ENCODE measurements at regions not wholly inside any gene's neighbourhood (a gene's known extent, or its start where the extent isn't known, plus 50 kb on each side); places are given as distances from the start of the nearest gene placed in this dataset.

DNA sequence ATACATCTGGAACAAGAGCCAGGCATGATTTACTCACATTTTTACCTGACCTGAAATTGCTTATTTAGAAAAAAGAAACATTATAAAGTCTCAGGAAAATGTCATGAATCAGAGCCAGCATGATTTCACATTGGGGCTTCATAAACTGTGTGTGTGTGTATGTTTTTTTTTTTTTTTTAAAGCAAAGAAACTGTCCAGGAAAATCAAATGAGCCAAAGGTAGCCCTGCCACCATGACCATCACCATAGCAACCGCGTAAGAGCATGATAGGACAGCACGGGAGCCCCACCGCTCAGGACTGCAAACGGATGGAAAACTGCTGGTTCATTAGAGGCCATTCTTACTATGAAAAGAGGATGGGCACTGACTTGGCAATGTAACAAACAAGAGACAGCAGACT lies 139.2 kb downstream of the NTMT2 start:
- no peaks in the 10 kb centered on the region for H3K9me3 ChIP-seq
- no peak overlapping the region for H3K4me3 ChIP-seq
- H3K36me3 ChIP-seq = no peaks in the 10 kb centered on the region
- no peak overlapping the region for H3K27ac ChIP-seq
- H3K4me1 ChIP-seq = no peaks in the 10 kb centered on the region
- TF ChIP-seq POLR2AphosphoS5 (IDR thresholded peaks at IDR 0.05) (no peak), EP300 (IDR thresholded peaks at IDR 0.05) (no peak), POLR2A (IDR thresholded peaks at IDR 0.05) (no peak)
- TF ChIP-seq, protein P1, sequence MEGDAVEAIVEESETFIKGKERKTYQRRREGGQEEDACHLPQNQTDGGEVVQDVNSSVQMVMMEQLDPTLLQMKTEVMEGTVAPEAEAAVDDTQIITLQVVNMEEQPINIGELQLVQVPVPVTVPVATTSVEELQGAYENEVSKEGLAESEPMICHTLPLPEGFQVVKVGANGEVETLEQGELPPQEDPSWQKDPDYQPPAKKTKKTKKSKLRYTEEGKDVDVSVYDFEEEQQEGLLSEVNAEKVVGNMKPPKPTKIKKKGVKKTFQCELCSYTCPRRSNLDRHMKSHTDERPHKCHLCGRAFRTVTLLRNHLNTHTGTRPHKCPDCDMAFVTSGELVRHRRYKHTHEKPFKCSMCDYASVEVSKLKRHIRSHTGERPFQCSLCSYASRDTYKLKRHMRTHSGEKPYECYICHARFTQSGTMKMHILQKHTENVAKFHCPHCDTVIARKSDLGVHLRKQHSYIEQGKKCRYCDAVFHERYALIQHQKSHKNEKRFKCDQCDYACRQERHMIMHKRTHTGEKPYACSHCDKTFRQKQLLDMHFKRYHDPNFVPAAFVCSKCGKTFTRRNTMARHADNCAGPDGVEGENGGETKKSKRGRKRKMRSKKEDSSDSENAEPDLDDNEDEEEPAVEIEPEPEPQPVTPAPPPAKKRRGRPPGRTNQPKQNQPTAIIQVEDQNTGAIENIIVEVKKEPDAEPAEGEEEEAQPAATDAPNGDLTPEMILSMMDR (IDR thresholded peaks at IDR 0.05) = no peak
- WGBS, 2 donors (ENCODE audit: low coverage in 1 of 2) = 60 to 76% methylated on average over 2 to 5 of the region's 5 CpGs
- no peak for ATAC-seq
- no peaks in the 10 kb centered on the region for H3K27me3 ChIP-seq

- Histone ChIP-seq H3K4me1 (no peaks in the 10 kb centered on the region), H3K36me3 (no peaks in the 10 kb centered on the region), H3K27ac (no peak overlapping the region), H3K27me3 (no peaks in the 10 kb centered on the region), H3K9me3 (no peaks in the 10 kb centered on the region), H3K4me3 (no peak overlapping the region)
- WGBS, 2 donors (ENCODE audit: low coverage in 1 of 2) = 63 to 71% methylated on average over 3 of the region's 3 CpGs
- no peak for ATAC-seq
- TF ChIP-seq POLR2AphosphoS5 (IDR thresholded peaks at IDR 0.05) (no peak), EP300 (IDR thresholded peaks at IDR 0.05) (no peak), POLR2A (IDR thresholded peaks at IDR 0.05) (no peak)
- TF ChIP-seq, protein P1 (IDR thresholded peaks at IDR 0.05) = no peak
Measured at GRCh38 chr1:170288155-170288554, 142.4 kb downstream of the NTMT2 start.

DNA sequence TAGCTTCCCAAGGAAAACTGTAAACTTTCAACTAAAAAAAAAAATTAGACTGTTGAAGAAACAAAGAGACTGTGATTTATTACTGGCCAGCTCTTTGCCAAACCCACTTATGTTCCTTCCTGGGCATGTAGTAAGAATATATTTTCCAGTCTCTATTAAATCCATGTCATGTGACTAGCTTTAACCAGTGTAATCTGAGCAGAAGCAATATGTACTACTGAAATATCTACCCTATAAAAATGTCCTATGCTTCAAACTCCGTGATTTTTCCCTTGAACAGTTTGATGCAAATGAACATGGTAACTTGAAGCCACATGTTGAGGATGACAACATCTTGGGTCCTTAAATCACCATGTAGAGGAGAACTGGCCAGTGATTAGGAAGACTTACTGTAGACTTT lies 144.5 kb downstream of the NTMT2 start:
- no peak for ATAC-seq
- Histone ChIP-seq H3K4me3 (no peak overlapping the region), H3K4me1 (no peaks in the 10 kb centered on the region), H3K27ac (no peak overlapping the region), H3K36me3 (no peaks in the 10 kb centered on the region), H3K9me3 (no peaks in the 10 kb centered on the region), H3K27me3 (no peaks in the 10 kb centered on the region)
- TF ChIP-seq EP300 (IDR thresholded peaks at IDR 0.05) = no peak
- no peak for TF ChIP-seq POLR2A (IDR thresholded peaks at IDR 0.05)
- no peak for TF ChIP-seq POLR2AphosphoS5 (IDR thresholded peaks at IDR 0.05)
- TF ChIP-seq, protein P1 (IDR thresholded peaks at IDR 0.05) = no peak
- 64 to 100% methylated on average over 1 of the region's 1 CpG for WGBS, 2 donors (ENCODE audit: low coverage in 1 of 2)

DNA sequence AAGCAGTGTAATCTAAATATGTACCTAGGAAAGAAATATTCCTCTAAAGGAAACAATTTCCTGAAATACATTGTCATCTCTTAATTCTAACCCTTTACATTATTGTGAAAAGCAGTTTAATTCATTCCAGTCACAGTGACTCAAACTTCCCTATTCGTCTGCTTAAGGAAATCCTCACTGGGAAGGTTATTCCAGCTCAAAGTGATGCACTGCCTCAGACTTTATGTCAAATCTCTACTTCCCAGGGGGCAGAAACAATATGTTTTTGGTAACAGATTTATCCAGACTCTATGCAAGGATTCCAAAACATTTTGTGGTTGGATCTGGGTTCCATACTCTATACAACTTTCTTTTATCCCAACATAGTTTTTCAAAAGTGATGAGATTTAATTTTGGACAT lies 145.2 kb downstream of the NTMT2 start:
- no peak overlapping the region for H3K4me3 ChIP-seq
- H3K27me3 ChIP-seq = no peaks in the 10 kb centered on the region
- no peak for ATAC-seq
- H3K27ac ChIP-seq = no peak overlapping the region
- no peaks in the 10 kb centered on the region for H3K4me1 ChIP-seq
- TF ChIP-seq EP300 (IDR thresholded peaks at IDR 0.05) = no peak
- no peak for TF ChIP-seq POLR2AphosphoS5 (IDR thresholded peaks at IDR 0.05)
- TF ChIP-seq POLR2A (IDR thresholded peaks at IDR 0.05) = no peak
- TF ChIP-seq, protein P1 (IDR thresholded peaks at IDR 0.05) = no peak
- WGBS, 2 donors (ENCODE audit: low coverage in 1 of 2) = 44 to 62% methylated on average over 1 of the region's 1 CpG
- no peaks in the 10 kb centered on the region for H3K9me3 ChIP-seq
- no peaks in the 10 kb centered on the region for H3K36me3 ChIP-seq

- 83 to 88% methylated on average over 4 of the region's 4 CpGs for WGBS, 2 donors (ENCODE audit: low coverage in 1 of 2)
- Histone ChIP-seq H3K9me3 (no peaks in the 10 kb centered on the region), H3K36me3 (no peaks in the 10 kb centered on the region), H3K27me3 (no peaks in the 10 kb centered on the region), H3K27ac (no peak overlapping the region), H3K4me3 (no peak overlapping the region), H3K4me1 (no peaks in the 10 kb centered on the region)
- ATAC-seq = no peak
- TF ChIP-seq, protein P1 (IDR thresholded peaks at IDR 0.05) = no peak
- TF ChIP-seq EP300 (IDR thresholded peaks at IDR 0.05) (no peak), POLR2AphosphoS5 (IDR thresholded peaks at IDR 0.05) (no peak), POLR2A (IDR thresholded peaks at IDR 0.05) (no peak)
Measured at GRCh38 chr1:170291516-170291915, 145.8 kb downstream of the NTMT2 start.

Measured in gastroesophageal sphincter (tissue), 4 donors.